ENCODE measurements at regions not wholly inside any gene's neighbourhood (a gene's known extent, or its start where the extent isn't known, plus 50 kb on each side); places are given as distances from the start of the nearest gene placed in this dataset.

GRCh38 chr16:7209598-7209997, 123.0 kb upstream of the RBFOX1 start:
- no peak for ATAC-seq
- BruUV-seq (replicated peaks) = no TSS peak

GRCh38 chr16:7206469-7206868, 126.2 kb upstream of the RBFOX1 start:
- H3K4me1 ChIP-seq (ENCODE audit: control insufficient read depth in 1 of 2, insufficient read depth in 2 of 2, low read length in 2 of 2) = no peaks in the 10 kb centered on the region
- no peak overlapping the region for H3K4me3 ChIP-seq (replicated peaks in 1 of 2; ENCODE audit: low read depth in 1 of 2, low read length in 2 of 2)
- H3K4me2 ChIP-seq (ENCODE audit: low read length) = no peak overlapping the region
- ATAC-seq (no peak), DNase-seq (ENCODE audit: low read depth, low spot score) (no peak)
- no peak overlapping the region for H3K27ac ChIP-seq (ENCODE audit: low read depth, low read length)
- H3K79me2 ChIP-seq (ENCODE audit: insufficient read depth, low read length) = no peaks in the 10 kb centered on the region
- no peak overlapping the region for H3K9ac ChIP-seq (ENCODE audit: low read length)
- ChIA-PET RAD21 (ENCODE audit: low non-redundant PET in 1 of 2, low total read pairs in 2 of 2, uncharacterized antibody in 2 of 2, unreplicated experiment in 2 of 2) (no interaction called here), CTCF (no interaction called here), POLR2A (no interaction called here)
- H2AFZ ChIP-seq (ENCODE audit: low read depth, low read length, poor library complexity, severe bottlenecking) = no peak overlapping the region
- no peaks in the 10 kb centered on the region for H3K9me2 ChIP-seq (ENCODE audit: insufficient read depth)
- intact Hi-C loops (cut with micrococcal nuclease) = no loop called here
- H3K27me3 ChIP-seq (ENCODE audit: insufficient read depth, low read length) = no peaks in the 10 kb centered on the region
- peaks cover 14 to 20% of the 10 kb centered on the region in 2 experiments; a peak in 2 of 4 replicates for H3K9me3 ChIP-seq (ENCODE audit: control insufficient read depth in 1 of 2, insufficient read depth in 1 of 2, low read depth in 1 of 2, low read length in 2 of 2)
- BruUV-seq (replicated peaks) = no TSS peak
- no peak for TF ChIP-seq REST (IDR thresholded peaks at IDR 0.05; ENCODE audit: low read depth)
- TF ChIP-seq ZNF274 (IDR thresholded peaks at IDR 0.05; ENCODE audit: low read depth, low read length) = no peak
- TF ChIP-seq ATF3 (IDR thresholded peaks at IDR 0.05) = no peak
- no peak for TF ChIP-seq SP1 (IDR thresholded peaks at IDR 0.05; ENCODE audit: low read depth)
- TF ChIP-seq MAX (IDR thresholded peaks at IDR 0.05) = no peak
- no peak for TF ChIP-seq CBX3 (IDR thresholded peaks at IDR 0.05; ENCODE audit: low read depth)
- no peak for TF ChIP-seq RAD21 (IDR thresholded peaks at IDR 0.05; ENCODE audit: low read depth)
- no peak for TF ChIP-seq EGR1 (IDR thresholded peaks at IDR 0.05; ENCODE audit: low read depth)
- TF ChIP-seq POLR2AphosphoS5 (IDR thresholded peaks at IDR 0.05; ENCODE audit: low read depth, low read length) = no peak
- TF ChIP-seq ZFX (IDR thresholded peaks at IDR 0.05) = no peak
- no peak for TF ChIP-seq FOSL1 (IDR thresholded peaks at IDR 0.05; ENCODE audit: low read depth)
- TF ChIP-seq SRF (IDR thresholded peaks at IDR 0.05; ENCODE audit: low read depth) = no peak
- TF ChIP-seq EZH2phosphoT487 (IDR thresholded peaks at IDR 0.05; ENCODE audit: borderline replicate concordance) = no peak
- TF ChIP-seq ELF1 (IDR thresholded peaks at IDR 0.05; ENCODE audit: borderline replicate concordance, low read depth) = no peak
- no peak for TF ChIP-seq ZBTB33 (IDR thresholded peaks at IDR 0.05; ENCODE audit: extremely low read depth, insufficient replicate concordance, low read length)
- H3K36me3 ChIP-seq (ENCODE audit: control insufficient read depth in 1 of 2, insufficient read depth in 2 of 2, low read length in 2 of 2) = no peaks in the 10 kb centered on the region
- no peaks in the 10 kb centered on the region for H4K20me1 ChIP-seq (ENCODE audit: insufficient read depth)

More at GRCh38 chr16:7209598-7209997, 123.0 kb upstream of the RBFOX1 start:
- Histone ChIP-seq H3K4me2 (ENCODE audit: low read length) (no peak overlapping the region), H3K27ac (ENCODE audit: low read depth, low read length) (no peak overlapping the region), H3K9me2 (ENCODE audit: insufficient read depth) (no peaks in the 10 kb centered on the region), H3K9me3 (ENCODE audit: control insufficient read depth in 1 of 2, insufficient read depth in 1 of 2, low read depth in 1 of 2, low read length in 2 of 2) (peaks cover 4 to 19% of the 10 kb centered on the region in 2 experiments; a peak in 2 of 4 replicates), H3K79me2 (ENCODE audit: insufficient read depth, low read length) (no peaks in the 10 kb centered on the region), H3K27me3 (ENCODE audit: insufficient read depth, low read length) (no peaks in the 10 kb centered on the region), H4K20me1 (ENCODE audit: insufficient read depth) (no peaks in the 10 kb centered on the region), H3K36me3 (ENCODE audit: control insufficient read depth in 1 of 2, insufficient read depth in 2 of 2, low read length in 2 of 2) (no peaks in the 10 kb centered on the region), H3K9ac (ENCODE audit: low read length) (no peak overlapping the region), H3K4me1 (ENCODE audit: control insufficient read depth in 1 of 2, insufficient read depth in 2 of 2, low read length in 2 of 2) (no peaks in the 10 kb centered on the region), H3K4me3 (replicated peaks in 1 of 2; ENCODE audit: low read depth in 1 of 2, low read length in 2 of 2) (no peak overlapping the region), H2AFZ (ENCODE audit: low read depth, low read length, poor library complexity, severe bottlenecking) (no peak overlapping the region)
- CTCF ChIA-PET = no interaction called here
- POLR2A ChIA-PET = no interaction called here
- intact Hi-C loops (cut with micrococcal nuclease) = no loop called here
- TF ChIP-seq POLR2AphosphoS5 (IDR thresholded peaks at IDR 0.05; ENCODE audit: low read depth, low read length) = no peak
- RAD21 ChIA-PET (ENCODE audit: low non-redundant PET in 1 of 2, low total read pairs in 2 of 2, uncharacterized antibody in 2 of 2, unreplicated experiment in 2 of 2) = no interaction called here
- DNase-seq (ENCODE audit: low read depth, low spot score) = no peak
